Thoracic aorta (tissue), 2 donors: ENCODE measurements at regions not wholly inside any gene's neighbourhood (a gene's known extent, or its start where the extent isn't known, plus 50 kb on each side); places are given as distances from the start of the nearest gene placed in this dataset.

ENCODE experiments used
- ATAC-seq: fragments of 150-250 bp; one replicate; pipeline ENCODE4 v1.8.0; 2017; ENCODE audit warnings: low read depth; ENCODE audit not compliant: insufficient number of reproducible peaks, low FRiP score
- DNase-seq: peaks from one replicate; pipeline ENCODE4 v3.0.0-alpha.2; 2020; ENCODE audit warnings: low spot score
- H3K27ac ChIP-seq, 2 donors: fragments of 200-600 bp; sonication (generic); 1 replicate in 1 of 2; 2 replicates in 1 of 2; pipeline ENCODE4 v1.5.1; 2016; ENCODE audit warnings: mild to moderate bottlenecking in 2 of 2, moderate library complexity in 2 of 2
- H3K27me3 ChIP-seq: fragments of 200-600 bp; sonication (generic); replicated peaks from 2 replicates; pipeline ENCODE4 v1.6.0; 2016; ENCODE audit warnings: mild to moderate bottlenecking; ENCODE audit not compliant: insufficient read depth
- H3K36me3 ChIP-seq: fragments of 200-600 bp; sonication (generic); one replicate; pipeline ENCODE4 v1.5.1; 2016
- H3K4me1 ChIP-seq, 2 donors: fragments of 200-600 bp; sonication (generic); 1 replicate in 1 of 2; 2 replicates in 1 of 2; pipeline versions ENCODE4 v1.5.1 to v1.6.0; 2016; ENCODE audit warnings: low read depth in 2 of 2, mild to moderate bottlenecking in 1 of 2; ENCODE audit not compliant: control insufficient read depth in 1 of 2
- H3K4me3 ChIP-seq: fragments of 200-600 bp; sonication (generic); 2 replicates; pipeline ENCODE4 v1.5.1; 2016; ENCODE audit warnings: mild to moderate bottlenecking
- H3K9me3 ChIP-seq: fragments of 200-600 bp; sonication (generic); 2 replicates; pipeline ENCODE4 v1.5.1; 2016
- TF ChIP-seq, protein P1 (sequence below): fragments of 200-600 bp; sonication (generic); IDR thresholded peaks from one replicate; pipeline ENCODE4 v1.5.1; 2019; ENCODE audit warnings: antibody characterized with exemption

DNA sequence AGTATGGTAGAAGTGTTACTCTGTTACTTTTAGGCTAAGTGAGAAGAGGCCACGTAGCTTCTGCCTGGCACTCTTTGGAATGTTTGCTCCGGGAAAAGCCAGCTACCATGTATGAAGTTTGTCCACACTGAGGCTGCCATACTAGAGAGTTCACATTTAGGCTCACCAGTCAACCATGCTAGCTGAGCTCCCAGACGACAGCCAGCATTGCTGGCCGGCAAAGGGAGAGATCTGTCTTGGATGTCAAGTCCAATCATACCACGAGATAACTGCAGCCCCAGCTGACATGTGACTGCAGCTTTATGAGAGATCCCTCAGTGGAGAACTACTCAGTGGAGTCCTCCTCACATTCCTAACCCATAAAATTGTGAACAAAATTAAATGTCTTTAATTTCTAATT, 321.2 kb upstream of the F9 start:
- Histone ChIP-seq H3K36me3 (no peaks in the 10 kb centered on the region), H3K27me3 (no peaks in the 10 kb centered on the region), H3K4me3 (no peak overlapping the region), H3K27ac (no peak overlapping the region), H3K4me1 (no peaks in the 10 kb centered on the region), H3K9me3 (no peaks in the 10 kb centered on the region)
- ATAC-seq = no peak
- TF ChIP-seq, protein P1, sequence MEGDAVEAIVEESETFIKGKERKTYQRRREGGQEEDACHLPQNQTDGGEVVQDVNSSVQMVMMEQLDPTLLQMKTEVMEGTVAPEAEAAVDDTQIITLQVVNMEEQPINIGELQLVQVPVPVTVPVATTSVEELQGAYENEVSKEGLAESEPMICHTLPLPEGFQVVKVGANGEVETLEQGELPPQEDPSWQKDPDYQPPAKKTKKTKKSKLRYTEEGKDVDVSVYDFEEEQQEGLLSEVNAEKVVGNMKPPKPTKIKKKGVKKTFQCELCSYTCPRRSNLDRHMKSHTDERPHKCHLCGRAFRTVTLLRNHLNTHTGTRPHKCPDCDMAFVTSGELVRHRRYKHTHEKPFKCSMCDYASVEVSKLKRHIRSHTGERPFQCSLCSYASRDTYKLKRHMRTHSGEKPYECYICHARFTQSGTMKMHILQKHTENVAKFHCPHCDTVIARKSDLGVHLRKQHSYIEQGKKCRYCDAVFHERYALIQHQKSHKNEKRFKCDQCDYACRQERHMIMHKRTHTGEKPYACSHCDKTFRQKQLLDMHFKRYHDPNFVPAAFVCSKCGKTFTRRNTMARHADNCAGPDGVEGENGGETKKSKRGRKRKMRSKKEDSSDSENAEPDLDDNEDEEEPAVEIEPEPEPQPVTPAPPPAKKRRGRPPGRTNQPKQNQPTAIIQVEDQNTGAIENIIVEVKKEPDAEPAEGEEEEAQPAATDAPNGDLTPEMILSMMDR = no peak
- no peak for DNase-seq

DNA sequence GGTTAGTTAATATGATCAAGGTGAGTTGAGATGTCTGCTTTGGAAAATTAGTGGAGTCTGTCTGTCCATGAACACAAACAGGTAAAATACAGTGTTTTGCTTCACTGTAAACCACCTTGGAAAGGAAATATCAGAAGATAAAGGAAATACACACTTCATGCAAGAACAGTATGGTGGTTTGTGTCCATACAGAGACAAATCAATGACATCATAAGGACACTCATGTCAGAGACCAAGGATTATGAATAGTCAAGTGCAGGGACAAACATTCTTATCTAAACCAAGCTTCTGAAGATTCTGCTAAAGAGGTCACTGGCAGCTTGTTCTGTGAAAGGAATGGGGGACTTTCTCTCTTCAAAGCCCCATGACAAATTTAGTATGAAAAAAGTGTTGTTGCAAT, 322.9 kb upstream of the F9 start:
- TF ChIP-seq, protein P1 = no peak
- H3K4me1 ChIP-seq = no peaks in the 10 kb centered on the region
- no peak overlapping the region for H3K4me3 ChIP-seq
- no peaks in the 10 kb centered on the region for H3K9me3 ChIP-seq
- no peak overlapping the region for H3K27ac ChIP-seq
- DNase-seq = no peak
- no peaks in the 10 kb centered on the region for H3K27me3 ChIP-seq
- no peak for ATAC-seq
- H3K36me3 ChIP-seq = no peaks in the 10 kb centered on the region

GRCh38 chrX:139206914-139207313, 323.6 kb upstream of the F9 start:
- no peaks in the 10 kb centered on the region for H3K27me3 ChIP-seq
- DNase-seq (no peak), ATAC-seq (no peak)
- no peak overlapping the region for H3K4me3 ChIP-seq
- no peaks in the 10 kb centered on the region for H3K4me1 ChIP-seq
- no peaks in the 10 kb centered on the region for H3K9me3 ChIP-seq
- no peak overlapping the region for H3K27ac ChIP-seq
- no peaks in the 10 kb centered on the region for H3K36me3 ChIP-seq
- TF ChIP-seq, protein P1 = no peak

DNA sequence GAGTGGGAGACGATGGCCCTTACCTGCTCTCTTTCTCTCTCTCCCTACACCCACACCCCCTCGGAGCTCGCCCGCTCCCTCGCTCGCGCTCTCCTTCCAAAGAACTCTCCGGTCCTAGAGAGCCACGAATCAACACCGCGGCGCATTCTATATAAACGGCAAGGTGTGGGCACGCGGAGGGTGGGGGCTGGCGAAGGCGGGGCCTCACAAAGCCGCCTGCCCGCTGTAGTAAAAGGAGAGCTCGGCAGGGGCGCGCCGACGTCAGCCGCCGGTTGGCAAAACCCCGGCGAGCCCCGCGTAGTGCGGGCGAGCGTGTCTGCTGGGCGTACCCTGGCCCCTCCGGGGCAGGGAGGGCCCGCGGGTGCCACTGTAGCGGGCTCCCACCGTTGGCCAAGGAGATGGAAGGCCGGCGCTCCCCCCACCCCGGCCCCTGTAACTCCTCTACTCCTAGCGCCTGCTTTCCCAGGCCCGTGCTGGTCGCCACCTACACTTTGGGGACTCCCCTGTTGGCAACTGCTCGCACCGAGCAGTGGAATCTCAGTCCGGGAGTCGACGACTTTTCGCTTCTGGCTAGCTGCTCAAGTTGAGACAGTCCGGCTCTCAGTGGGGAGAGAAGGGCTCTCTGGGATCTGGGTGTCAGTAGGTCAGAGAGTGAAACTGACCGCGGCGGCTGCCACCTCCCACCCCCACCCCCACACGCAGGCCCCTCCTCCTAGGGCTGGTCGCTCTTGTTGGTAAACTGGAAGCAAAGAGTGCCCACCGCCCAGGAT, 325.5 kb upstream of the F9 start:
- Histone ChIP-seq H3K36me3 (no peaks in the 10 kb centered on the region), H3K4me1 (no peaks in the 10 kb centered on the region), H3K27ac (no peak overlapping the region), H3K27me3 (no peaks in the 10 kb centered on the region), H3K4me3 (peak overlapping the region; percentile 69), H3K9me3 (no peaks in the 10 kb centered on the region)
- ATAC-seq (no peak), DNase-seq (no peak)
- TF ChIP-seq, protein P1 = no peak

DNA sequence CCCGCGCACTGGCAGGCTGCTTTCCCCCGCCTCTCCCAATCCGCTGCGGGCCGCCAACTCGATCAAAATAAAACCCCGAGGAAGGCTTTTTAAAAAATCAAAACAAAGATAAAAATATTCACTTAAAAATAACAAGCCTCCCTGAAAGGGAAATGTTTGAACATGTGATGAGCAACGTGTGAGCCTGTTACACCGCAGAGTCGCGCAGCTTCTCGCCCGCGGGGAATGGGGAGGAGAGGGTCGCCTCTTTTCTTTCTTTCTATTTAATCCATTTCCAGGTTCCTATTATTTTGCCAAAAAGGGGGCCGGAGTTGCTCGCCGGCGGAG, 326.0 kb upstream of the F9 start:
- H3K9me3 ChIP-seq = no peaks in the 10 kb centered on the region
- no peaks in the 10 kb centered on the region for H3K27me3 ChIP-seq
- TF ChIP-seq, protein P1 = no peak
- no peaks in the 10 kb centered on the region for H3K36me3 ChIP-seq
- H3K27ac ChIP-seq = no peak overlapping the region
- peak overlapping the region; percentile 69 for H3K4me3 ChIP-seq
- no peak for ATAC-seq
- no peak for DNase-seq
- H3K4me1 ChIP-seq = no peaks in the 10 kb centered on the region
